HPDE6-E6E7 (cell line): ENCODE measurements at regions not wholly inside any gene's neighbourhood (a gene's known extent, or its start where the extent isn't known, plus 50 kb on each side); places are given as distances from the start of the nearest gene placed in this dataset.
"Not testable (repeated sequence)": the region's sequence is repeated elsewhere in the genome, so short reads cannot be mapped to it uniquely, and the experiment has no call there.

Experiments
- DNase-seq: peaks from one replicate; pipeline ENCODE4 v3.0.0; 2011; ENCODE audit warnings: missing footprints; ENCODE audit errors: extremely low spot score

DNA sequence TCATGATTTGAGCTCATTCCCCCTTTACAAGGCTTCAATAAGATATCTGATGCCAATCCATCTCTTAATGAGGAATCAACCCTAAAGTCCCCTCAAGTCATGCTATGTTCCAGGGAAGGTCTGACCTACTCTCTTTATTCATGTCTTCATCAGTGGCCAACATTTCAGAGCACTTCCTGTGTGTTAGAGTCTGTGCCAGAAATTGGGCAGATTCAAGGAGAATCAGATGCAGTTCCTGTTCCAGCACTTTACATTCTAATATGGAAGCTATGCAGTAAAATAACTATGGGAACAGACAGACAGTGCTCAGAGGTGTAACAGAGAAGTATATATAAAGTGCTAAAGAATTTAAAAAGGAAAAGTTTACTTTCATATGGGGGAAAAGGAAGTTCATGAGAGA is 193.4 kb upstream of the NR4A3 start:
- no peak for DNase-seq

DNA sequence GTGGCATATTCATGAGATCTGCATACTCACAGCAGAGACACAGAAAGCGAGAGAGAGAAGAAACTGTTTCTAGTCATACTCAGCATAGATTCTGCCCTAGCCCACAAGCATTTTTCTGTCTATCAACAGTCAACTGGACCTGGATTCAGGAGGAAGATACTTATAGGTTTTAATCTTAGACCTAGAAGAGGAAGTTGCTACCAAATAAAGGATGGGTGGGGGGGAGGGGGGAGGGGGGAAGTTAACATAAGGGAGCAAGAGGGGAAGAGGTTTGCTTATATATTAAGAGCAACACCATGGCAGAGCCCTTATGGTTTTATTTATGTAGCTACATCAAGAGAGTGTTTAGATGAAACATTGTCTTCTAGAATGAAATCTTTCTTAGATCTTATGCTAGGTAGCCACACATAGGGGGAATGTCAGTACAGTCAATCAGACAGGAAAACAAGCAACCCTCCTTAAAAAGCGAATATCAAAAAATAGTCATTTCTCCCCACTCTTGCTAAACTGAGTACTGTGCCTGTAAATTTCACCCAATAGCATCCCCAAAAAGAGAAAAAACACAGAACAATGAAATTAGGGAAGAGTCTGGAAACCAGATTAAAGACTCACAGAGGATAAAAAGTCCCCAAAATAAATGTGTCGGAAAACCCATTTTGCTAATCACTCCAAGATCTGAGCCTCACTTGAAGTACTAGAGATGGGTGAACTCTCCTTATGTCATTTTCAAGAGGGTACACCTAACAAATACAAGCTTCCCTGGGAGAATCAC is 192.7 kb upstream of the NR4A3 start:
- no peak for DNase-seq

DNA sequence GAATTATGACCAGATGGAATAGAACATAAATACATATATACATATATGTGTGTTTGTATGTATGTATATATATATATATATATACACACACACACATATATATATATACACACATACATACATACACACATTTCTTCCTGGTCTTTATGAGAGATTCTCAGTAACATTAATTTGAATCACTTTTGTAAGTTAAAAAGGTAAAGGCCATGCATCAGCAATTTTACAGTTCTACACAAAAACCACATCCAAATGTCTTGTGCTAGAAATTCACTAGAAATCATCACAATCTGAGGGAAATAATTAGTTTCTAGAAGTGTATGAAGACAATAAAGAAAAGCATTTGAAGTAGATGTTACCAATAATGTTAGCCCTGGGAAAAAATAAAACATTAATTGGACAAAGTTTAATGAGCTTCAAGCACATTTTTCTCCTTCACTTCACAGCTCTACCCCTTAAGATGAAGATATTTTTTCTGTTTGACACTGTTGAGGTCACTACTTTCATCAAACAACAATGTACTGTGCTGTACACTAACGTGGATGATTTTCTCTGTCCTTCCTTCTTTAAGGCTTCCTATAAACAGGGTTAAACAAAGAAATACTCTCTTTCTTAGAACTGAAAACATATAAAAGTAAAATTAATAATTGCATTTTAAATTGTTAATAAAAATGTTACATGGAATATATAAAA is 189.2 kb upstream of the NR4A3 start:
- no peak for DNase-seq

DNA sequence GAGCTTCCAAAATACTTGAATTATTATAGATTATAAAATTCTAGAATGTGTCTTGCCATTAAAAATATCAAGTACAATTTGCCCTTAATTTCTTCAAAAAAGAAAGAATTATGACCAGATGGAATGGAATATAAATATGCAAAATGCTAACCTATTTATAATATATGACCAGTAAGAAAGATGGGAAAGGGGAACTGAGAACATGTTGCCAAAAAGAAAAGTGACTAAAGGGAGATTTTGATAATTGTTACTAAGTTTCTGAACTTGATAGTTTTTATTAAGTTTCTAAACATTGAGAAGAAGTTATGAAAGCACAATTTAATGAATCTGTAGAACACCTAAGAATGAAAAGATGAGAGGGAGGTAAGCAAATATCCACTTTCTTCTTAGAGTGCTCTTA is 188.4 kb upstream of the NR4A3 start:
- DNase-seq = no peak

DNA sequence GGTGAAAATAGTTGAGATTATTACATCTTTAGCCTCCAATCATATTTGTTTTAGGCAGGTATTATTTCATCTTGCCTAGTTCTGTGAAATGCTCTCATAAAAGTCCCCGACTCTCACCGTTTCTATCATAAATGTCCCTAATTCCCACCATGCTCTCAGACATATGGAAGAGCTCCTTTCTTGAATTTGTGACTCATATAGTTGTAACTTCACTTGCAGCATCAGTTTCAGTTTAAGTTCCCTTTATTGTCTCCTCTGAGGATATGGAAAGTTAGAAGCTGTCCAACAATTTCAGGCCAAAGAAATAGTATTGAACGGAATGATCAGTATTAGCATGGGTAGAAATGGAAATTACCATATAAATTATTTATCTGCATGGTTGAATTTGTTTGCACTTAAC is 187.5 kb upstream of the NR4A3 start:
- DNase-seq = no peak

DNA sequence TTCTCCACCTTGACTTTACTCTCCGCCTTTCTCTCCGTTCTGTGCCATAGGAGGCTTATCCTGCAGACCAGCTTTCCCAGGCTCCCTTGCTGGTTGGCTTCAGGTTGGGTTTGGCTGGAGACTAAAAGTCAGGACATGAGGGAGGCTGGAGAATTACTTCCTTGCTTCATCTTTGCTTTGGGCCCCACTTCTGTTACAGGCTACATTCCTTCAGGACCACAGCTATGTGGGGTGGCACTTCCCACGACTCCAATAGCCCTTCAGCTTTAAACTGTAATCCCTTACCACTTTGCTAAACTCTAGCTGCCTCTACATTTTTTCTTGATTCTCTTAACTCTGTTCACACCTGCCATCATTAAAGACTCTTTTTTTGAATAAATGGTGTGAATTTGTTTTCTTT is 186.7 kb upstream of the NR4A3 start:
- no peak for DNase-seq

DNA sequence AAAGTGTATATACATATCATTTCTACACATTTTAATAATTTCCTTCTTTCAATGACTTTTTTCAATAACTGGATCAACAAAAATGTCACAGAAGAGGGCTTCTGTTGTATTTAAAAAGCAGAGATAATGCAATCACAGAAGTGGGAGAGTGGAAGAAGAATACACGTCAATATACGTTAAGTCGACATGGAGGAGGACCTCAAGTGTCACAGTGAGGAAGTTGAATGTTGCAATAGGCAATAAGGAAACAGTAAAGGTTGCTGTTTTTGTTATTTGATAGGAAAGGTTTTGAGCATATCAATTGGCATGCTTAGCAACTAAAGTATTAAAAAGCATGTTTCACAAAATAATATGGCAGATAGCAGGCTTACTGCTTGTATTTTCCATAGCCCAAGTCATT is 184.0 kb upstream of the NR4A3 start:
- no peak for DNase-seq

DNA sequence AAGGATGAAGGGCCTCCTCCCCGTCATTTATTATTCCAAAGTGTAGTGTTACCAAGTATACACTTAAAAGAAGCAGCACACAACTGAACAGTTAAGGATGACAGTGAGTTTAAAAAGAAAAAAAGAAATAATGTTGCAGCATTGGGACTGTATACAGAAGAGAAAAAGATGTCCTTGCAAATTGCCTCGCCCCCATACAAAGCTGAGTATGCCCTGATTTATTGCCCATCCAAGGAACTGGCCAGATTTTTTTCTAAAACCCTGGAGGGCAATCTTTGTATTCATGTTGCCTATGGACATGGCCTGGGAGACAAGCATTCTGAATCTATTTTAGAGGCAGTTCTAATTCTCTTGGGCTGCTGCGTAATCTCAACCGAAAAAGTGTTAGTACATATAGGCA is 182.7 kb upstream of the NR4A3 start:
- no peak for DNase-seq

DNA sequence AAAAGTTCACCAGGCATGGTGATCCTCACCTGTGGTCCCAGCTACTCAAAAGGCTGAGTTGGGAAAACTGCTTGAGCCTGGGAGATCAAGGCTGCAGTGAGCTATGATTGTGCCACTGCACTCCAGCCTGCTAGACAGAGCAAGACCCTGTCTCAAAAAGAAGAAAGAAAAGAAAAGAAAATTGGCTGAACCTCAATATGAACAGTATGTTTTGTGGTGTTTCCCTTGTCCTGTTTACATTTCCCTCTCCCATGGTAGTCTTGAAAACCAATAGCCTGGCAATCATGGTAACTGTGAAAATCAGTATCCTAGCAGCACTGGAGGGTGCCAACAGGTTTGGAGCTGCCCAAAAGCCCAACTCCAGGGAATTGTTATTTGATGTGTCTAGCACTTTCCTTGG is 174.1 kb upstream of the NR4A3 start:
- DNase-seq = no peak

DNA sequence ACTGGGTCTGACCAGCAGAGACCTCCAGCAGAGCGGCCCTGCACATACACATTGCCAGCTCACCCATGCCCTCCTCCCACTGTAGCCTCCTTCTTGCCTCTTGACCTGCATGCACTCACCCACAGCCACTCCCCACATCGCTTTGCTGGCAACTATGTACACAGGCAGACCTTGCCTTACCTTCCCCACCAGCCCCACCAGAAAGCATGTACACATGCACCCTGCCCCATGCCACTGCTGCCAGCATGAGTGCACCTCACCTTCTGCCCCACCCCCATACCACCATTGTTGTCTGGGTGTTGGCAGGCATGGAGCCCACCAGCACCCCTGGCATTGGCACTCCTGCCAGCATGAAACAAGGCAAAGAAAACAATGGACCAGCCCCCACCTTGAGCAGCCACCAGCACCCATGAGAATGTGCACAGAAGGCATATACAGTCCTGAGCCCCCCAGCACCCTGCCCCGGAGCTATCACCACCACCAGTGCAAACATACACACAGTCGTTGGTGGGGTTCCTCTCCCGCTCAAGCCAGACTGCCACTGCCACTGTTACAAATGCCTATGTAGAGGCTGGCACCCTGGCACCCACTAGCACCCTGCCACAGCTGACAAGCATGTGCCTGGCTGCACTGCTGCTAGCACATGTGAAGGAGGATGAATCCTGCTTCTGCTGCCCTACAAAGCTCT is 171.4 kb upstream of the NR4A3 start:
- no peak for DNase-seq

DNA sequence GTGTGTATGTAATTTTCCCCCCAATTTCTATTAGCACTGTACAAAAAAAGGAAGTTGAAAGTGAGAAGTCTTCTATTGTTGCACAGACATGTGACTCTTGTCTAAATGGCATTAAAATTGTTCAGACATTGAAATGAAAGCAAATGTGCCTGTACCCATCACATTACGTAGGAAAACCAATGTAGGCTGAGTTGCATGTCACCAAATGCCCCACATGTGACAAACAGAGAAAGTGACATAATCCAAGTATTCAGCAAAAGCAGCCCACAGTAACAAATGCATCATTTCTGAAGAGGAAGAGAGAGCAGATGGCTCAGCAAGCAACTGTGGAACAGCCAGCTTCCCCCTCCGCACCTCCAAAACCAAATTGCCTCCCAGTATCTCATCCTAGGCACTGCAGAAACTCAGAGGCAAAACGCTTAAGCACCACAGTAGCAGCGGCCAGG is 161.5 kb upstream of the NR4A3 start:
- DNase-seq = no peak

DNA sequence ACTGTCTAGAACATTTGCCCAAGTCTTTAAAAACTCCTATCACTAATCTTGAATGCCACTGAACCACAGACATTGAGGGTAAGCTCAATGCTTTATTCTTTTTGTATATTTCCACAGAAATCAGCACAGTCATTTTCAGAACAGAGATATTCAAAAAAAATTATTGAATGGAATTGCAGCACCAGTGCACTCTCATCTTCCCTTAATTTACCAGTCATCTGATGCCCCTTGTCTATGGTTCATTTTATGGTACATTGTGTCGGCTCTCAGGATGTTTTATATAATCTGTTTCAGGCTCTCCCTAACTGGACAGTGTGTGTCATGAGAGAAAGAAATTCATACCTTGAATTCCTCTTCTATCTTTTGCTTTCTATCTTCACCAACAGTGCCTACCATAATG is 158.4 kb upstream of the NR4A3 start:
- DNase-seq = no peak

DNA sequence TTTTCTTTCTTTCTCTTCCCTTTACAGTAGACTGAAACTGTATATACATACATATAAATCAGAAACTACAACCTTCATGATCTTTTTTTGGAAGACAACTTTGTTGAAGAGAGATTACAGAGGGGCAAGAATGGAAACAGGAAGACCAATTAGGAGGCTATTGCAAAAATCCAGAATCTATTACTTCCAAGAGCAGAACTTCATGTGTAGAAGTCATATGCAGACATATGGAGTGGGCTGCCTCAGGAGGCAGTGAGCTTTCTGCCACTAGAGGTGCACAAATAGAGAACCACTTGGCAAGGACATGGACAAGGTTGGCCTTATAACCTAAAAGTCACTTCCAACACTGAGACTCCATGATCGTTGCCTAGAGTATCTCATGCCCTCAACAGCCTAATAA is 157.8 kb upstream of the NR4A3 start:
- DNase-seq = no peak

DNA sequence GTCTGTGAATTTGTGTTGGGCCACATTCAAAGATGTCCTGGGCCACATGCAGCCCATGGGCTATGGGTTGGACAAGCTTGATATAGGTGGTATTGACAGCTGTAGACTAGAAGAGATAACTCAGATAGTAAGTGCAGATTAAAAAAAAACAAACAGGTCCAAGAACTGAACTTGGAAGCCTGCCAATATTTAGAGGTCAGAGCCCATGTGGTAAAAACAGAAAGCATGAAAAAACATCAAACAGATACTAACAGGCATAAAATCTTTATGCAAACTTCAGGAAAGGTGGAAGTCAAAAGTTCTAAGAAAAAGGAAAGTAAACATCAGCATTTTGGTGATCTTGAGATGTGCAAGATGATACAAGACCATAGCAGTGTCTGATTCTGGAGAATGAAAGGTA is 155.1 kb upstream of the NR4A3 start:
- no peak for DNase-seq

DNA sequence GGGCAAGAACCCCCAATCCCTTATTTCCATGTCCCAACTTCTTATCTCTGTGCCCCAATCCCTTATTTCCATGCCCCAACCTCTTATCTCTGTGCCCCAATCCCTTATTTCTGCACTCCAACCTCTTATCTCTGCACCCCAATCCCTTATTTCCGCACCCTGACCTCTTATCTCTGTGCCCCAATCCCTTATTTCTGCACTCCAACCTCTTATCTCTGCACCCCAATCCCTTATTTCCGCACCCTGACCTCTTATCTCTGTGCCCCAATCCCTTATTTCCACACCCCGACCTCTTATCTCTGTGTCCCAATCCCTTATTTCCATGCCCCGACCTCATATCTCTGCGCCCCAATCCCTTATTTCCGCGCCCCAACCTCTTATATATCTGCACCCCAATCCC is 150.8 kb upstream of the NR4A3 start:
- not testable (repeated sequence) for DNase-seq

DNA sequence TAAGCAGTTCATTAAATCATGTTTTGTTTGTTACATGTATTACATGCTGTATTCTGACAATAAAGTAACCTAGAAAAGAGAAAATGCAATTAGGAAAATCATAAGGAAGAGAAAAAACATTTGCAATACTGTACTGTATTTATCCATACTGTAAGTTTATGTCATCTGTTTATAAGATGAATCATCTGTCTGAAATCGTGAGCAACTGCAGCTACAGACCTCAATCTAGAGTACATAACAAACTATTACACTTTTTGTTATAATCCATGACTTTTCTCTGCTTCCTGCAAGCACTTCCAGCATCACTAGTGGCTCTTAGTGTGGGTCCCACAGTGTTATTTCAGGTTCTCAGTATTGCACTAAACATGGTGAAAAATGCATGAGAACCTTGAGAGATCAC is 144.4 kb upstream of the NR4A3 start:
- no peak for DNase-seq

DNA sequence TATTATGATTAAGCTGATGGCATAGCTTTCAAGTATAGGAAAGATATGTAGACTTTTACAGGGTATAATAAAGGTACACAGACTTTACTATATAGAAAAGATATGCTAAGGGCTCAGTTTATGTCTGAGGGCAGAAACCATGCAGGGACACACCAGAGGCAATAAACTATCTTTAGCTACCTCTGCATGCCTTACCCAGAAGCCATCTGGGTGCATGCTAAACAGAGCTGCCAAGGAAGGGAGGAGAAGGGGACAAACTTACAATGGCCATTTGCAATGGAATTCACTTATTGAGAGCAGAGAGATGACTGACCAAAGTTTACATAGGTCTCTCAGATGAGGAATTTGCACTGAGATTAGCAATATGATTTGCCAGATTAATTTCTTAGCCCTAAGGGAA is 143.1 kb upstream of the NR4A3 start:
- DNase-seq = no peak

DNA sequence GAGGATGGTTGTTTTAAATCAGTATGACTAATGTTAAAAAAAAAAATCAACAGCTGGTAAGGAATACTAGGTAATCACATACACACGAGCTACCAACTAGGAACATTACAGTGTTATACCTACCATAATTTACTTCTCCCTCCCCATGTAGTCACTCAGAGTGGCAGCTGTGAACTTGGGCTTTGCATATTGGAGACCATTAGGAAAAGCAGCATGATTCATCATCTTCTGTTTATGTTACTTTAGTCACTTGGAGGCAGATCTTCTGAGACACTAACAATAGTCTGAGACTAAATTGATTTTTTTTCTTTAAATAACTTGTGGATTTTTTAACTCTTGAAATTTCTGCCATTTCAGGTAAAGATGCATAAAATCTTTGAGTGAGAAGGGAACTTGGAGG is 141.5 kb upstream of the NR4A3 start:
- DNase-seq = no peak

DNA sequence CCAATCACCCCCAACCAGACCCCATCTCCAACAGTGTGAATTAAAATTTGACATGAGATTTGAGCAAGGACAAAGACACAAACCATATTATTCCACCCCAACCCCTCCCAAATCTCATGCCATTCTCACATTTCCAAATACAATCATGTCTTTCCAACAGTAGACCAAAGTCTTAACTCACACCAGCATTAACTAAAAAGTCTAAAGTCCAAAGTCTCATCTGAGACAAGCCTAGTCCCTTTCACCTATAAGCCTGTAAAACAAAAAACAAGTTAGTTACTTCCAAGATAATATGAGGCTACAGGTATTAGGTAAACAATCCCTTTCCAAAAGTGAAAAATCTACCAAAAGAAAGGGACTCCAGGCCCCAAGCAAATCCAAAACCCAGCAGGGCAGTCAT is 140.6 kb upstream of the NR4A3 start:
- DNase-seq = no peak

DNA sequence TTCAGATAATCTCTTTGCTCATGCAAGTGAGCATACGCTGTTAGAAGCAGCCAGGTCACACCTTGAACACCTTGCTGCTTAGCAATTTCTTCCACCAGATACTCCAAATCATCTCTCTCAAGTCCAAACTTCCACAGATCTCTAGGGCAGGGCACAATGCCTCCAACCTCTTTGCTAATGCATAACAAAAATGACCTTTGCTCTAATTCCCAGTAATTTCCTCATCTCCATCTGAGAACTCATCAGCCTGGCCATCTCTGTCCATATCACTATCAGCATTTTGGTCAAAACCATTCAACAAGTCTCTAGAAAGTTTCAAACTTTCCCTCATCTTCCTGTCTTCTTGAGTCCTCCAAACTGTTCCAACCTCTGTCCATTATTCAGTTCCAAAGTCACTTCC is 139.3 kb upstream of the NR4A3 start:
- DNase-seq = no peak

DNA sequence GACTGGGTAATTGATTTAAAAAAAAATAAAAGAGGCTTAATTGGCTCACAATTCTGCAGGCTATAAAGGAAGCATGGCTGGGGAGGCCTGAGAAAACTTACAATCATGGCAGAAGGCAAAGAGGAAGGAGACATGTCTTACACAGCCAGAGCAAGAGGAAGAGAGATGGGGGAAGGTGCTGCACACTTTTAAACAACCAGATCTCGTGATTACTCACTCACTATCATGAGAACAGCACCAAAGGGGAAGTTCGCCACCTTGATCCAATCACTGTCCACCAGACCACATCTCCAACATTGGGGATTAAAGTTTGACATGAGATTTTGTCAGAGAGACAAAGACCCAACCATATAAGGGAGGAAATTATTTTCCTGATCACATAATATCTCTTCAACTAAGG is 138.8 kb upstream of the NR4A3 start:
- DNase-seq = no peak

DNA sequence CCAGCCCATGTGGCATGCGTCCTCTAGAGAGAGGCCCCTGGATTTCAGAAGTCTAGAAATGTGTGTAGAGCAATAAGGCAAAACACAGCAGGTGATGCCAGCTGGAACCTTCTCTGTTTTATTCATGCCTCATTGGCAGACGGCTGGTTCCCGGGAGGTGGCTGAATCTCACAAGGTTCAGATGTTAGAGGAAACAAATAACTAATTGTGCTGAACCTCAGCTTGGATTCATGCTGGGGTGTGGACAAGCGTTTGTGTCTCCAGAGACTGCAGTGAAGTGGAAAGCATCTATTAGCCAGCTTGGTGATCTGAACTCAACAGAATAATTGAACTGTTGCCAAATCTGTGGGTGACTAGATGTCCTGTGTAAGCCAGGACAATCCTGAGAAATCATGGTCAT is 131.1 kb upstream of the NR4A3 start:
- no peak for DNase-seq

DNA sequence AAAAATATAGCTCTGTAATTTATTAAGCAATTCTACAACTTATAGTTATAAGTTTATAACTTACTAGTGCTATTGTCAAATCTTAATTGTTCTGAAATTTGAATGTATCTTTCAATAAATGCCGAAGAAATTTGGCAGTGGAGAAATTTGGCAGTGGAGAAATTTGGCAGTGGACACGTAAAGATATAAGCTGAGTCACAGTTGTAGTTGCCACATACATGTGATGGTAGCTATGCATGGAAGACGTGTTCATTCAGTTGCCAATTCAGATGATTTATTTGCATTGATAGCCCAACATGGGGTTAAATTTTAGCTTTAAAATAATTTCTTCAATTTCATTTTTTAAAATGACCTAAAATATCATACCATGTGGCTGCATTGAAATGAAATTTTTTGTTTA is 127.8 kb upstream of the NR4A3 start:
- no peak for DNase-seq
